ENCODE measurements at regions not wholly inside any gene's neighbourhood (a gene's known extent, or its start where the extent isn't known, plus 50 kb on each side); places are given as distances from the start of the nearest gene placed in this dataset.
"Not testable (repeated sequence)": the region's sequence is repeated elsewhere in the genome, so short reads cannot be mapped to it uniquely, and the experiment has no call there.

- no peak for FAIRE-seq
These were observed 120.3 kb downstream of the GATA3 start for GRCh38 chr10:8174762-8175161.

- not testable (repeated sequence) for FAIRE-seq
These were observed 123.0 kb downstream of the GATA3 start for GRCh38 chr10:8177526-8177925.

GRCh38 chr10:8179773-8180172, 125.3 kb downstream of the GATA3 start:
- not testable (repeated sequence) for FAIRE-seq

- FAIRE-seq: no peak
These were observed 126.0 kb downstream of the GATA3 start for GRCh38 chr10:8180360-8181109.

- FAIRE-seq: no peak
These were observed 127.1 kb downstream of the GATA3 start for GRCh38 chr10:8181496-8182157.

GRCh38 chr10:8182806-8183205, 128.3 kb downstream of the GATA3 start:
- FAIRE-seq: no peak

- FAIRE-seq: no peak
These were observed 128.8 kb downstream of the GATA3 start for GRCh38 chr10:8183241-8183704.

- FAIRE-seq: no peak
These were observed 132.7 kb downstream of the GATA3 start for GRCh38 chr10:8187171-8187666.

GRCh38 chr10:8189458-8189857, 135.0 kb downstream of the GATA3 start:
- no peak for FAIRE-seq

- no peak for FAIRE-seq
These were observed 137.8 kb downstream of the GATA3 start for GRCh38 chr10:8192301-8192700.

GRCh38 chr10:8193546-8193945, 139.1 kb downstream of the GATA3 start:
- no peak for FAIRE-seq

- FAIRE-seq: no peak
These were observed 139.6 kb downstream of the GATA3 start for GRCh38 chr10:8194050-8194449.

GRCh38 chr10:8206882-8207281, 152.4 kb downstream of the GATA3 start:
- FAIRE-seq: no peak

- no peak for FAIRE-seq
These were observed 157.1 kb downstream of the GATA3 start for GRCh38 chr10:8211631-8212030.

GRCh38 chr10:8213735-8214134, 159.2 kb downstream of the GATA3 start:
- no peak for FAIRE-seq

GRCh38 chr10:8214587-8214986, 160.1 kb downstream of the GATA3 start:
- FAIRE-seq: no peak

GRCh38 chr10:8216893-8217292, 162.4 kb downstream of the GATA3 start:
- no peak for FAIRE-seq

- FAIRE-seq: no peak
These were observed 167.0 kb downstream of the GATA3 start for GRCh38 chr10:8221451-8221850.

GRCh38 chr10:8224591-8224990, 170.1 kb downstream of the GATA3 start:
- no peak for FAIRE-seq

GRCh38 chr10:8225187-8225586, 170.7 kb downstream of the GATA3 start:
- FAIRE-seq: no peak

- FAIRE-seq: no peak
These were observed 172.8 kb downstream of the GATA3 start for GRCh38 chr10:8227246-8227645.

- FAIRE-seq: no peak
These were observed 174.7 kb downstream of the GATA3 start for GRCh38 chr10:8229153-8229552.

GRCh38 chr10:8230902-8231301, 176.4 kb downstream of the GATA3 start:
- no peak for FAIRE-seq

GRCh38 chr10:8233049-8233448, 178.6 kb downstream of the GATA3 start:
- FAIRE-seq: no peak
